H1 (cell line): ENCODE measurements at regions not wholly inside any gene's neighbourhood (a gene's known extent, or its start where the extent isn't known, plus 50 kb on each side); places are given as distances from the start of the nearest gene placed in this dataset.

Source experiments
- CHD7 ChIP-seq: fragments of 300-600 bp; sonication (generic); IDR thresholded peaks from 2 replicates; pipeline ENCODE4 v1.7.1; 2012; ENCODE audit warnings: low read length, moderate library complexity, mild to moderate bottlenecking, inconsistent platforms; ENCODE audit not compliant: insufficient replicate concordance
- E2F6 ChIP-seq: IDR thresholded peaks from 2 replicates; pipeline ENCODE4 v1.6.1; 2012; ENCODE audit warnings: inconsistent platforms
- EZH2 ChIP-seq: fragments of 200-600 bp; sonication (generic); IDR thresholded peaks from 2 replicates; pipeline ENCODE4 v1.7.1; 2012; ENCODE audit warnings: low read depth, mild to moderate bottlenecking, moderate library complexity, low read length, inconsistent platforms; ENCODE audit not compliant: severe bottlenecking
- GTF2F1 ChIP-seq: IDR thresholded peaks from 2 replicates; pipeline ENCODE4 v1.6.1; 2012; ENCODE audit warnings: low read depth, low read length, improper control_type of control experiment, borderline replicate concordance
- KDM1A ChIP-seq: fragments of 200-600, 300-600 bp; sonication (generic); IDR thresholded peaks from 2 replicates; pipeline ENCODE4 v1.7.1; 2016; ENCODE audit warnings: mild to moderate bottlenecking, low read length, borderline replicate concordance
- RNF2 ChIP-seq: fragments of 200-900, 300-1000 bp; sonication (generic); IDR thresholded peaks from 2 replicates; pipeline ENCODE4 v1.7.1; 2016; ENCODE audit warnings: borderline replicate concordance, low read depth, mild to moderate bottlenecking, antibody characterized with exemption, low read length; ENCODE audit not compliant: poor library complexity, severe bottlenecking; ENCODE audit errors: missing control alignments
- RXRA ChIP-seq: IDR thresholded peaks from 2 replicates; pipeline ENCODE4 v1.6.1; 2011; ENCODE audit warnings: low read depth, mild to moderate bottlenecking, low read length, moderate library complexity; ENCODE audit not compliant: insufficient read depth
- SRF ChIP-seq: IDR thresholded peaks from 2 replicates; pipeline ENCODE4 v1.6.1; 2011; ENCODE audit warnings: mild to moderate bottlenecking, low read depth, low read length, moderate library complexity
- TBP ChIP-seq: IDR thresholded peaks from 2 replicates; pipeline ENCODE4 v1.6.1; 2011; ENCODE audit warnings: low read depth, low read length, improper control_type of control experiment

GRCh38 chr2:171237751-171238505 lies 77.2 kb upstream of the TLK1 start (continued):
- TF ChIP-seq CHD7 (no peak), RNF2 (no peak), RXRA (no peak), KDM1A (no peak), EZH2 (no peak), E2F6 (no peak), SRF (no peak), GTF2F1 (no peak), TBP (no peak)
